ENCODE measurements at regions not wholly inside any gene's neighbourhood (a gene's known extent, or its start where the extent isn't known, plus 50 kb on each side); places are given as distances from the start of the nearest gene placed in this dataset.
A peak's percentile ranks its signal among the peaks of the same experiment; 100 is the strongest.

DNA sequence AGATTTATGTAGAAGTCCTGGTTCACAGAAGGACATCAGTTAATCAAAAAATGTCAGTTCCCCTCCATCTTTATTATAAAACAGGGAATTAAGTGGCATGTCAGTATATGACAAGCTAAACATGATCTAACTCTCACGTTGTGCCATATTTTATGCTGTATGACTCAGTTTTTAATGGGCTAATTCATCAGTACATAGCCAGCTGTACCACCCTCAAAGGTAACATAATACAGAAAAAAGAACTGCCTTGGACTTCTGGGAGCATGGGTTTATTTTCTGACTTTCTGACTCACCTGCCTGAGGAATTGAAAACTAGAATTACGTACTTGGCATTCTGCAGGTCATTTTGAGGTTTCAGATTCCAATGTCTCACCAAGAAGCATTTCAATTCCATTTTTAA, 135.7 kb downstream of the CMPK2 start:
- no peak for DNase-seq (ENCODE audit: low read depth)

GRCh38 chr2:6730649-6731532, 134.8 kb downstream of the CMPK2 start:
- DNase-seq (ENCODE audit: low read depth), result no peak

DNA sequence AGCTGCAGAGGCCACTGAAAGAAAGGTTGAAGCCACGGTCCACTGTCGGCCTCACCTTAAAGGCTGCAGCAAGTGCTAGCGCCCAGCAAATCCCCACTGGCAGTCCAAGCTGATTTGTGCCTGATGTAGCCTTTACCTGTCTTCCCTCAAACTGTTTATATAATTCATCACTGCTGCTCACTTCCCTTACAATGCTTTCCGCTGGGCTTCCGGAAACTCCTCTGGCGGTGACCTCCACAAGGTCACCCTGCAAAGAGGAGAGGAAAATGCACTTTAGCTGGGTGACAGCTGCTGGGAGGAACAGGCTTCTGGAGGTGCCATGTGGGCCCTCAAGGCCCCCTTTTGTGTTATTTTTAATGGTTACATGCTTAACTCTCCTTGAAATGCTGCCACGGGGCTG, 126.2 kb downstream of the CMPK2 start:
- no peak for DNase-seq (ENCODE audit: low read depth)

- no peak for DNase-seq (ENCODE audit: low read depth)
These were observed 124.5 kb downstream of the CMPK2 start for GRCh38 chr2:6741229-6741628.

DNA sequence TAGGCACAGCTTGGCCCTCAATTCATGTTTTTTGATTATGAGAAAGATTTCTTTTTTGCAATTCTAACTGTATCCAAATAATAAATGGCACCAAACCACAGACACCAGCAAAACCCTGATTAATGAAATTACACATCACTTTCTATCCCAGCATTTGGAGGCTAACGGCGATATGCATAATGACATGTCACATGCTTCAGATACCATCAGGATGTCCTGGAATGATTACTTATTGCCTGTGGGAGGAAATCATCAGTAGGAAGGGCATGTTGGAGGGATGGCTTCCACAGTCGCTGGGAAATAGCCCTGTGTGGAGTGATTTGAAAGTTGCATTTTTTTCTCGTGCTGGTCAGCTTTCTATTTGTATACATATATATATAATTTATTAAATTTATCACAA, 121.7 kb downstream of the CMPK2 start:
- DNase-seq (ENCODE audit: low read depth), result no peak

DNA sequence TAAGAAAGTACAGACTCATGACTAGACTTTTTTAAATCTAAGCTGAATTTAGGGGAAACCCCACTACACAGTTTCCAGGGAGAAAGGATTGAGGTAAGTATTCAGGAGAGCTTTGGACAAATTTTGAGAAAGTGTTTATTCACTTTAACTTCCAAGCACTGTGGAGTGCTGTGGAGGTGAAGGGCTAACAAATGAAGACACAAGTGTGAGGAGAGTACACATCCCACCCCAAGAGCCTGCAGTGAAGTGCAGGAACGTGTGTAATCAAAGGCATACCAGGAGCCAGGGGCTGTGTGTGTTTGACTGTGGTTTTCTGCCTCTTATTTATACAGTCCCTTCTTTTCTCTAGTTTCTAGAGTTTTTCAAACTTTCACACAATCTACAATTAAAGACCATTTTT, 118.3 kb downstream of the CMPK2 start:
- DNase-seq (ENCODE audit: low read depth), result no peak

GRCh38 chr2:6748406-6749067, 117.2 kb downstream of the CMPK2 start:
- DNase-seq (ENCODE audit: low read depth), result no peak

- DNase-seq (ENCODE audit: low read depth), result no peak
These were observed 115.7 kb downstream of the CMPK2 start for GRCh38 chr2:6749962-6750361.

GRCh38 chr2:6750411-6751158, 115.1 kb downstream of the CMPK2 start:
- no peak for DNase-seq (ENCODE audit: low read depth)

DNA sequence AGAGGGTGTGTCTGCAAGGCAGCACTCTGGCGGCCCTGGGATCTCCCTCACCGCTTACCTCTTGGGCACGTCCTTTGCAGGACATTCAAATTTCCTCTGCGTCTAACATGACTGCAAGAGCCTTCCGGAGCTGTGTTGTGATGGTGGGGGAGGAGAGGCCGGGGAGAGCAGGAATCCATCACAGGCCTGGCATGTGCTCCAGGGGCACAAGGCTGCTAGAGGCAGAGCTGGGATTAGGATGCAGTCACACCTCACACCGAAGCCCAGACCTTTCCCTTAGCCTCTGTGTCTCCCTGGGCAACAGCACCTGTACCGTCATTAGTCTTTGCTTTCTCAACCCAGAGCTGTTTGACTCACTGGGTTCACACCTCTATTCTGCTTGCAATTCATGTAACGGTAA, 111.3 kb downstream of the CMPK2 start:
- DNase-seq (ENCODE audit: low read depth), result no peak

DNA sequence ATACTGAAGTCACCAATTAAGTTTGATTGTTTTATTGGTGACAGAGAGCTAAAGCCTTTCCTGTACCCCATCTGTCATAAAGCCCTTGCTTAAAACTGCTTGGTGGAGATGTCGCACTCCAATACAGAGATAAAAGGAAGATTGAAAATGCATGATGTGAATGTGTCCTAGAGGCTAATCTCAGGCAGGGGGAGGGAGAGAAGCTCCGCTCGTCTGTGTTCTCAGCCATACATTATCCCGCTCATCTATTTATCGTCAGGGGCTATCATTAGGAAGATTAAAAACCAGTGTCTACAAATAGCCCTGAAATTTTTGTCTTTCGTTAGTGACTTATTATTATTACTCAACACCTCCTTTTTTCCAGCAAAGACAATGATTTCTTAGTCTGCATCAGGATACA, 110.3 kb downstream of the CMPK2 start:
- no peak for DNase-seq (ENCODE audit: low read depth)

DNA sequence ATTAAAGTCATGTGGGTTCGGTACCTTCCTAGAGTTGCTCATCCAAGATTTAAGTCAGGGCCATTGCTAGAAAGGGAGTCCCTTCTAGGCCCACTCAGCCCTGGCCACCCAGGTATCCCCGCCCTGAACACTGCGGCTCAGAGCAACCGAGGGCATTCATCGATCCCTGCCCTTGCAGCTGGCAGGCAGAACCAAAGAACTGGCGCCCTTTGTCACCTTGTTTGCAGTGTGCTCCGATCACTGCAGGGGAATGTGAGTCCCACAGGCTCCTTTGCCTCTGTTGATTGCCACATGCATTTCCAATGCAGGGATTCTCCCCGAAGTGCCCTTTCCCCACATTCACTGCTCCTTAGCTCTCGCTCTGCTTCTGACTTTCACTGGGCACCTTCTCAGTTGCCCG, 108.5 kb downstream of the CMPK2 start:
- DNase-seq (ENCODE audit: low read depth), result no peak

DNA sequence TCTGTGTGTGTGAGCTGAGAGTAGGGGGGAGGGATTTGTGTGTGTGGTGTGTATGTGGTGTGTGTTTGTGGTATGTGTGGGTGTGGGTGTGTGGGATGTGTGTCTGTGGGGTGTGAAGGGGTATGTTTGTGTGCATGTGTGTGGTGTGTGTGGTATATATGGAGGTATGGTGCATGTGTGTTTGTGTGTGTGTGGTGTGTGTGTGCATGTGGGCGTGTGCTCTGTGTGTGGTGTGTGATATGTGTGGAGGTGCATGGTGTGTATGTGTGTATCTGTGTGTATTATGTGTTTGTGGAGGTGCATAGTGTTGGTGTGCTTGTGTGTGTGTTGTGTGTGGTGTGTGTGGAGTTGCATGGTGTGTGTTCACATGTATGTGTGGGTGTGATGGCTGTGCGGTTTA, 106.0 kb downstream of the CMPK2 start:
- DNase-seq (ENCODE audit: low read depth), result no peak

DNA sequence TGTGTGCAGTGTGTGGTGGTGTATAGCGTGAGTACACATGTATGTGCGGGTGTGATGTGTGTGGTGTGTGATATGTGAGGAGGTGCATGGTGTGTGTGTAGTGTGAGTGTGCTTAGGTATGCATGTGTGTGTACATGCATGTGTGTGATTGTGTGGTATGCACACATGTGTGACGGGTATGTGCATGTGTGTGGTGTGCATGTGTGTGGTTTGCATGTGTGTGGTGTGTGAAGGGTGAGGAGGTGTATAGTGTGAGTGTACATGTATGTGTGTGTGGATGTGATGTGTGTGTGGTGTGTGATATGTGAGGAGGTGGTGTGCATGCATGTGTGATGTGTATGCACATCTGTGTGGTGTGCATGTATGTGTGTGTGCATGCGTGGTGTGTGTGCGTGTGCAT, 105.6 kb downstream of the CMPK2 start:
- DNase-seq (ENCODE audit: low read depth), result no peak

DNA sequence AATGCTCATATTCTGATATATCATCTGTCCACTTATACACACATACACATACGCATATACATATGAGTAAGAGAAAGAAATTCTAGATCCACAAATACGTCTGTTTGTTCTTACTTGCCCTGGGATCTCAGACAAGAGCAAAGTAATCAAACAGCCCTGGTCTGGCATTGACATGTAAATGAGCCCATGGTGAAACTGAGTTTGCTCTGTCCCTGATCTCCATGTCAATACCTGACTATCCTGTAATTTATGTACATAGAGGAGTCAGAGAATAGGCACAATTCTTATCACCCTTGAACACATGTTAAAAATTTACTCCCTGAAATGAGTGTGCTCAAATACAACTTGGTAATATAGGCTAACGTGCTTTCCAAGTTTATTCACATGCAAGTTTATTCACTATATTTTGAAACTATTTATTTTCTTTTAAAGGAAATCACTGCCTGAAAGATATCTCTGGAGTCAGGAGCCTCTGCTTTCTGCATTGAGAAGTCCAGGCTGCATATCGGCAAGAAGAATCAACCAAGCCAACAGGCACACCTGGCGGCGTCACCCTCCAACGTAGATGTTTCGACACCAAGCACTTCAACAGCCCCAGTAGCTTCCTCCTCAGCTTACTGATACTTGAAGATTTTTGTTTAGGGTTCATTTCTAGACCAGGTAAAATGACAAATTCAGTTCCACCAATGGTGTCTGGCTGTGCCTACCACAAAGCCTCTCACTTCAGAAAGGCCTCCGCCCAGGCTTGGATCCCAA, 100.6 kb downstream of the CMPK2 start:
- DNase-seq (ENCODE audit: low read depth), result no peak

GRCh38 chr2:6769346-6769745, 96.4 kb downstream of the CMPK2 start:
- no peak for DNase-seq (ENCODE audit: low read depth)

GRCh38 chr2:6770006-6770405, 95.7 kb downstream of the CMPK2 start:
- DNase-seq (ENCODE audit: low read depth), result peak; percentile 43

GRCh38 chr2:6771634-6772611, 93.8 kb downstream of the CMPK2 start:
- peak; percentile 41 for DNase-seq (ENCODE audit: low read depth)

GRCh38 chr2:6773007-6773693, 92.6 kb downstream of the CMPK2 start:
- peak; percentile 37 for DNase-seq (ENCODE audit: low read depth)

- no peak for DNase-seq (ENCODE audit: low read depth)
These were observed 92.0 kb downstream of the CMPK2 start for GRCh38 chr2:6773694-6774044.
